ENCODE measurements at regions not wholly inside any gene's neighbourhood (a gene's known extent, or its start where the extent isn't known, plus 50 kb on each side); places are given as distances from the start of the nearest gene placed in this dataset.

DNA sequence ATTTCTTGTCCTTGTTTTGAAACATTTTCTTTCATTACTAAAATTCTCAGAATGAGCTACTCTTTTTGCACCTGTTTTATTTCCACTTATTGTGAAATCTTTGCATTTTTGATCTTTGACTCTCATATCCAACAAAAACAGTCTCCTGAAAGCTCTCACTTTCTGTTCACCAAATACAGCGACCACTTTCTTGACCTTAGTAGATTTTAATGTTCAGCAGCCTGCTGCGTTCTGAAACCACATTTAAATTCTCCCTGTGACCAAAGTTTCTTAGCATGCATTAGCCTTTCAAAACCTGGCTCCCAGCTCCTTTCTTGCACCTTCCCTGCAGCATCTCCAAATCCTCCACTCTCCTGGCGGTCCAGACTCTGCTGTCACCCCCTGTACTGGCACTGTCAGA, 404.4 kb upstream of the PDE3A start:
- ATAC-seq, result no peak

DNA sequence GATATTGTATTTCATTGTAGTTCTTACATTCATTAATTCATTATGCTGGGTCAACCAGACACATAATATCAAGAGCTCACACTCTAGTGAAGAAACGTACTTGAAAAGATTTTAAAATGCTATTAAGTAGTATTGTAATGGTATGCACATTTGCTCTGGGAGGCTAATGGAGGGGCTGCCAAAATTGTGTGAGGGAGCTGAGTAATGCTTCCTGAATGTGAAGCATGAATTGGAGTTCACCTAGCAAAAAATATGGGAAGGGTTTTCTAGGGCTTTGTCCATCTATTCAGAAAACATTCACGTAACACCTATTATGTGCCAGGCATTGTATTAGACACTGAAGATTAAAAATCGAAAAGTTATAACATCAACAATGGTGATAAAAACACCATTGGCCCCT, 403.8 kb upstream of the PDE3A start:
- no peak for ATAC-seq

- ATAC-seq, result no peak
These were observed 402.9 kb upstream of the PDE3A start for GRCh38 chr12:19965196-19966038.

GRCh38 chr12:19967001-19967400, 401.3 kb upstream of the PDE3A start:
- ATAC-seq, result no peak

DNA sequence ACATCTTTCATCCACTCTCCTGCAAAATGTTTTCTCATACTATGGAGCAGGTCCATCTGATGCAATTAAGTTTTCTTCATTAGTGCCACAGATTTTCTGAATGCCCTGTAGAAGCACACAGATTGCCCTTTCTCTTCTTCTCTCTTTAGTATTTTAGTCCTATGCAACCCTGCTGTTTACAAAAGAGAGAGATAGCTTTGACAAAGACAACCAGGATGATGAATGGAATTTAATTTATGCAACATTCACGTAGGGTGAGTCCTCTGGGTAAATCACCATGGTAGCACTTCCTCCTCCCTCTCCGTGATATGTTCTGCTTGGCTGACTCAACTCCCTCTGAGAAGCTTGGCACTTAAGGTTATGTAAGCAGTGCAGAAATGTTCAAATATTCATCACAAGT, 400.9 kb upstream of the PDE3A start:
- ATAC-seq, result no peak

DNA sequence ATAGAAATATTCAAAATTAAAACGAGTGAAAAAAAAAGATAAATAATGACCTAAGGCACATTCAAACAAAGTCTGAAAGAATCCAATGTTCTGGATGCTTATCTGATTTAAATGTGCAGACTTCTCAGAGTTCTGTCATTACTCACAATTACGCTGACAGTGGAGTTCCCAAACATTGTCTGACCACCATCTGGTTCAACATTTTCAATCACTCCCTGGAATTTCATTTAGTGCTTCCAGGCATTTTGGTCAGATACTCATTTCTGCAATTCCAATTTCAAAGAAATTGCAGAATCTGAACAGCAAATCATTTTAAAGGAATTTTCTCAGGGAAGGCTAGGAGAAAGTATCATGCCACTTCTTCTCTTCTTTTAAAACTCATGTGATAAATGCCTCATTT, 398.2 kb upstream of the PDE3A start:
- ATAC-seq, result no peak

- ATAC-seq, result no peak
These were observed 397.5 kb upstream of the PDE3A start for GRCh38 chr12:19970821-19971220.

GRCh38 chr12:19971361-19972280, 396.7 kb upstream of the PDE3A start:
- no peak for ATAC-seq

DNA sequence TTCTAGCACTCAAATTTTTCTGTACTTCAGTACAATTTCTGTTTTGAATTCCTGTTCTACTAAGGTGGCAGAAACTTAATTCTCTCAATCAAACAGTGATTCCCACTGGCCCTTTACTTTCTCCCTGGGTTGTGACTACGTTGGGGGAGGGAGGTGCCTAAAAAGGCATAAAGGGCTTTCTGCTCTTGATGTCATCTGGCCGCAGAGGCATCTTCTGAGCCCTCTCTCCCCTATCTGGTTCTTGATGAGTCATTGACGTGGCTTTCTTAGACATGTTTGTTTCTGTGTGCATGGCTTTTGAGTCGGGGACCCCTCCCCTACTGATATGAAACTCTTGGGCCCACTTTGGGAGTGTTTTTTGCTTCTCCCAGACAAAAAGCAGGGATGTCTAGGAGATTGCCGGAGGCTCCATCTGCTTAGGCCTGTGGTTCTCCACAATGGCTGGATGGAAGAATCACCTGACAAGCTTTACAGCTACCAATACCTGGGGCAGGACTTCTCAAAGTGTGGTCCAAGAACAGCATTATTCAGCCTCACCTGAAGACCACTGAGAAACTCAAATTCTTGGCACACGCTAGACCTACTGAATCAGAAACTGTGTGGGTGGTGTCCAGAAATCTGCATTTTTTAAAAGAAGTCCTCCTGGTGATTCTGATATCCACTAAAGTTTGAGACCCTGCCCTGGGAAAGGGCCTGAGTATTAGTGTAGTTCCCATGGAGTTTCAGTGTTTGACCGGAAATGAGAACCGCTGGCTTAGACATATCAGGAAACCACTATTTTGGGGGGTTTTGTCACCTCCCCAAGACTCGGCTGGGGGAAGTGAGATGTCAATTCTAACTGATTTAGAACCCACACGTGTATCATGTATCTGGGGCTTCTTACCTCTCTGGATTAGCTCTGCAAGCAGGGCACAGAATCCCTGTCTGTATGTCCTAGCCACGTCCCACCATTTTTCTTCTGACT, 395.7 kb upstream of the PDE3A start:
- no peak for ATAC-seq

DNA sequence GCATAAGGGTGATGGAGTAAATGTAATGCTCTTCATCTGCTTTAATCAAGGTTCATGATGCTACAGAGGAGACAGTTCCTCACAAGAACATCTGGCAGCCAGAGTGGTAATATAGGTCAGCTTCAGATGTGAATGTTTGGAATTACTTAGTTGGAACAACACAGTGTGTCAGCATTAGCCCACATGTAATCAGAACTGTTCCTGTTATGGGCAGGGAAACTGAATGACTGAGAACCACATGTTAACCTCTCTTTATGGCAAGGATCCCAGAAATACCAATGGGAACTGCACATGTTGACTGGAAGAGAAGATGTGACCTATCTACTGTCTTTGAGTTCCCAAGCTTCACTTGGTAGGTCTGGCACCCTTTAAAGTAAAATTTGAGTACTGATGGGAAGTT, 390.1 kb upstream of the PDE3A start:
- no peak for ATAC-seq

- no peak for ATAC-seq
These were observed 388.8 kb upstream of the PDE3A start for GRCh38 chr12:19979584-19979983.

GRCh38 chr12:19981944-19982343, 386.4 kb upstream of the PDE3A start:
- no peak for ATAC-seq

DNA sequence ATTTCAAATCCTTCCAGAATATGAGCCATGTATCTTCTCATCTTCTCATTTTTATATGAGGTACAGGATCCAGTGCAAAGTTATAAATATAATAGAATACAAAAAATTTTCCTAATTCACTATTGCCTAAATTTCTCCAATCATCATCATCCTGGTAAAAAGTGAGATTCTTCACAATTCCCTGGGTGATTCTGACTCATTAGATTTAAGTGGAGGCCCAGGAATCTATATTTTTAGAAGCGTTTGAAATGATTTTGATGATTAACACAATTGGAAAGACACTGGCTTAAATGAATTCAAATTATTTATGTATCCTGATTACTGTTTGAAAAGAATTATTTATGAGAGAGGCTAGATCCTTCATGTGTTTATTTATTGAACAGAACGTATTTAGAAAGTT, 380.3 kb upstream of the PDE3A start:
- no peak for ATAC-seq

DNA sequence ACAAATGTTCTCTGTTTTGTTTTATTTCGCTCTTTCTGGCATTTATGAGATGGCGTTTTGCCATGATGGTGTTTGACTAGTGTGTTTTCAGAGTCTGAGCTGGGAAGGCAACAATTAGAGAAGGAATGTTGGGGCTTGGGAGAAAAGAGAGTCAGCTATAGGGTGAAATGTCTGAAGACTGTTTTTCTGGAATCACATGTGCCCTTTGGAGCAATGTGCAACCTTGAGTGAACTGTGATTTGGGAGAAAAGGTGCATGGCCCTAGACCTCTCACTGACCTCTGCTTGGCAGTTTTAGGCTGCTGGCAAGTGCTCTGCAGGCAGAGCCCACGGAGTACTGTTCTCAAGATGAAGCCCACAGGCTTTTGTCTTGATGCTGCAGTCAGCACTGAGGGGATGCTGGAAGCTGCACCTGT, 379.9 kb upstream of the PDE3A start:
- no peak for ATAC-seq

GRCh38 chr12:19988948-19989347, 379.4 kb upstream of the PDE3A start:
- ATAC-seq, result no peak

GRCh38 chr12:19991146-19991545, 377.2 kb upstream of the PDE3A start:
- no peak for ATAC-seq

DNA sequence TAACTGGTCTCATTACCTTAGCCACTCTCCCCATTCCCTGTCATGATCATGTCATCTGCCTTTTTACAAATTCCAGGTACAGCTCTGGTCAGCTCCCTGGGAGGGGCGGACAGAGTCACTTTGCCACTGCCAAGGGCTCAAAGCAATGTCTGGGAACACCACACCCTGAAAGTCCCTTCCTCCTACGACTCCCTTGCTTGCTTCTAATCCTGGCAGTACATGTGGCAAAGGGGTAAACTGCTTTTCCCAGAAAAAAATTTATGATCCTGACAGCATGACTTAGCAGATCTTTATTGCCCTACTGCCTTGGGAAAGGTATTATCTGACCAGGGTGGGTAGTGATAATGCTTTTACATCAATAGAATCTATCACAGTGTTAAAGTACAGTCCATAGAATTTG, 376.0 kb upstream of the PDE3A start:
- ATAC-seq, result no peak

GRCh38 chr12:19994968-19995367, 373.4 kb upstream of the PDE3A start:
- no peak for ATAC-seq

GRCh38 chr12:19997656-19998400, 370.5 kb upstream of the PDE3A start:
- no peak for ATAC-seq

DNA sequence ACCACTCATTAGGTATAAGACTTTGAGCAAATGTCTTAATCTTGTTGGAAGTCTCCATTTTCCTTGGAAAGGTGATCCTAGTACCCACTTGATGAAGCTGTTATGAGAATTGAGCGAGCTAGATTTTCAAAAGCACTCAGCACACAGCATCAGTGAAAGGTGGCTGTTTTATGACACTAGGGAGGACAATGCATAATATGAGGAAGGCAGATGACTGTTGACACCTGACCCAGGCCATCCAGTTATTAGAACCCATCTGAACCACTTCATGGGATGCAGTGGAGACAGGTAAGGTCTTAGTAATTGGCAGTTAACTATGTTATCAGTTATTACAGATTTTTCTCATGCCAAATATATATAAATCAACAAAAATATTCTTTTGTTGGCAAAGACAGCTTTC, 369.9 kb upstream of the PDE3A start:
- ATAC-seq, result no peak

DNA sequence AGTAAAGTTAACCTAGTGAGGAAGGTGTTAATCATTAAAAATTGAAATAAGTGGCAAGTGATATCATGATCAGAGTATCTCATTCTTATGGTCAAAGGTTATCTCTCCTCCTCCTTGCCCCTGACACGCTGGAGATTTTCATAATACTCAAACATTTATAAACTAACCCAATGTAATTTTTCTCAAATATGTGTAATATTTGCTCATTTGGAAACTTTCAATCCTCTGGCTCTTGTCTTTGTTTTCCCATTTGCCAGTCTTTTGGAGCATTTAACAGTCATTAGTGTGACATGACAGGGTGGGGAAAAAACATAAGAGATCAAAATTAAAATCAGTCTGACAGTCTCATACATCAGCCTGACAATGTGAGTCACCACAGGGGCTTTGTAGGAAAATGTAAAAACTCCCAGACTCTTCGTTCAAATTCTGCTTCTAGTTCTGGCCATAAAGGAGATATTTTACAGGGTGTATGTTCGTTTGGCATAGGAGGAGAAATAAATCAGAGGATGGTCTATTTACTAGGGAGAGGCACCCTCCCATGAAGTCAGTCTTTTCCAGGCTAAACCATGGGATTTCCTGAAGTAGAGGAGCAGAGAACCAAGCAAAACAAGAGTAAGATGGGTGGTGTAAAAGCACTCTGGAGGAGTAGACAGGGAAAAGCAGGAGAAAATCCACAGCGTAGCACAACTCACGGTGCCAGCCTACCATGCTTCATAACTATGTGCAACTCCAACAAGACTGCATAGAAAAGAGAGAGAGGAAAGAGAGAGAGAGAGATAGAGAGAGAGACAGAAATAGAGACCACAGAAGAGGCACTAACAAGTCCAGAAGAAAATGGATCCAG, 369.2 kb upstream of the PDE3A start:
- no peak for ATAC-seq

Data from activated CD4-positive, CD25-positive, alpha-beta regulatory T cell treated with anti-CD3 and anti-CD28 coated beads, Interleukin-2, amount 50 U/mL, for 24 hours (primary cell).